ENCODE measurements at regions not wholly inside any gene's neighbourhood (a gene's known extent, or its start where the extent isn't known, plus 50 kb on each side); places are given as distances from the start of the nearest gene placed in this dataset.

DNA sequence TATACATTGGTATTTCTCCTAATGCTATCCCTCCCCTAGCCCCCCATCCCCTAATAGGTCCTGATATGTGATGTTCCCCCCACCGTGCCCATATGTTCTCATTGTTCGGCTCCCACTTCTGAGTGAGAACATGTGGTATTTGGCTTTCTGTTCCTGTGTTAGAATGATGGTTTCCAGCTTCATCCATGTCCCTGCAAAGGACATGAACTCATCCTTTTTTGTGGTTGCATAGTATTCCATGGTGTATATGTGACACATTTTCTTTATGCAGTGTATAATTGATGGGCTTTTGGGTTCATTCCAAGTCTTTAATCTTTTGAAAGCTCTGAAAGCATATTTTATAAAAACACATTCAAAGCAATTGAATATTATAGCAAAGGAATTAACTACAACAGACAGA is 1169.4 kb upstream of the ZEB2 start:
- ATAC-seq: no peak
- Histone ChIP-seq H3K27ac (no peak overlapping the region), H3K36me3 (no peaks in the 10 kb centered on the region), H3K4me3 (no peak overlapping the region), H3K27me3 (no peaks in the 10 kb centered on the region), H3K9me3 (no peaks in the 10 kb centered on the region), H3K4me1 (no peaks in the 10 kb centered on the region)
- TF ChIP-seq EP300 (IDR thresholded peaks at IDR 0.05) (no peak), POLR2AphosphoS5 (IDR thresholded peaks at IDR 0.05) (no peak)
- TF ChIP-seq, protein P1, sequence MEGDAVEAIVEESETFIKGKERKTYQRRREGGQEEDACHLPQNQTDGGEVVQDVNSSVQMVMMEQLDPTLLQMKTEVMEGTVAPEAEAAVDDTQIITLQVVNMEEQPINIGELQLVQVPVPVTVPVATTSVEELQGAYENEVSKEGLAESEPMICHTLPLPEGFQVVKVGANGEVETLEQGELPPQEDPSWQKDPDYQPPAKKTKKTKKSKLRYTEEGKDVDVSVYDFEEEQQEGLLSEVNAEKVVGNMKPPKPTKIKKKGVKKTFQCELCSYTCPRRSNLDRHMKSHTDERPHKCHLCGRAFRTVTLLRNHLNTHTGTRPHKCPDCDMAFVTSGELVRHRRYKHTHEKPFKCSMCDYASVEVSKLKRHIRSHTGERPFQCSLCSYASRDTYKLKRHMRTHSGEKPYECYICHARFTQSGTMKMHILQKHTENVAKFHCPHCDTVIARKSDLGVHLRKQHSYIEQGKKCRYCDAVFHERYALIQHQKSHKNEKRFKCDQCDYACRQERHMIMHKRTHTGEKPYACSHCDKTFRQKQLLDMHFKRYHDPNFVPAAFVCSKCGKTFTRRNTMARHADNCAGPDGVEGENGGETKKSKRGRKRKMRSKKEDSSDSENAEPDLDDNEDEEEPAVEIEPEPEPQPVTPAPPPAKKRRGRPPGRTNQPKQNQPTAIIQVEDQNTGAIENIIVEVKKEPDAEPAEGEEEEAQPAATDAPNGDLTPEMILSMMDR (IDR thresholded peaks at IDR 0.05): no peak
- 100% methylated on average over 1 of the region's 2 CpGs; no CpG with 5 or more reads in 1 of the 2 donors for WGBS, 2 donors (ENCODE audit: low coverage in 1 of 2)

DNA sequence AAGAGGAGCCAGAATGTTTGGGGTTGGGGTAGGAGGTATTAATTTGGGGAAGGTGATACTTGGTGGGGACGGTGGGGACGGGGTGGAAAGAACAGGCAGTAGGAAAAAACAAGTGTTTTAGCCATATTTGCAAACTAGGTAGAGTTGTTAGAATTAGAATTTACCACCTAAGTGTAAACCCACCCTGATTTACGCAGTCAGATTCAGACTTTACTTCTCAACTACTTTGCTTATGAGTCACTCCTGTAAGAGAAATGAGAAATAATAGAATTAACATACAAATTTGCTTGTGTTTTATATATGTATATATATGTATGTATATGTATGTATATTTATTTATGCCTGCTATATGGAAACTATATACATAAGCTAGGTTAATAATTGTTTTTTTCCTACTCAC is 1168.2 kb upstream of the ZEB2 start:
- TF ChIP-seq EP300 (IDR thresholded peaks at IDR 0.05) (no peak), POLR2AphosphoS5 (IDR thresholded peaks at IDR 0.05) (no peak), POLR2A (IDR thresholded peaks at IDR 0.05) (no peak)
- TF ChIP-seq, protein P1 (IDR thresholded peaks at IDR 0.05): no peak
- Histone ChIP-seq H3K4me1 (no peaks in the 10 kb centered on the region), H3K27me3 (no peaks in the 10 kb centered on the region), H3K4me3 (no peak overlapping the region), H3K27ac (no peak overlapping the region), H3K36me3 (no peaks in the 10 kb centered on the region), H3K9me3 (no peaks in the 10 kb centered on the region)
- ATAC-seq: no peak
- WGBS, 2 donors (ENCODE audit: low coverage in 1 of 2): 75 to 87% methylated on average over 3 of the region's 3 CpGs

DNA sequence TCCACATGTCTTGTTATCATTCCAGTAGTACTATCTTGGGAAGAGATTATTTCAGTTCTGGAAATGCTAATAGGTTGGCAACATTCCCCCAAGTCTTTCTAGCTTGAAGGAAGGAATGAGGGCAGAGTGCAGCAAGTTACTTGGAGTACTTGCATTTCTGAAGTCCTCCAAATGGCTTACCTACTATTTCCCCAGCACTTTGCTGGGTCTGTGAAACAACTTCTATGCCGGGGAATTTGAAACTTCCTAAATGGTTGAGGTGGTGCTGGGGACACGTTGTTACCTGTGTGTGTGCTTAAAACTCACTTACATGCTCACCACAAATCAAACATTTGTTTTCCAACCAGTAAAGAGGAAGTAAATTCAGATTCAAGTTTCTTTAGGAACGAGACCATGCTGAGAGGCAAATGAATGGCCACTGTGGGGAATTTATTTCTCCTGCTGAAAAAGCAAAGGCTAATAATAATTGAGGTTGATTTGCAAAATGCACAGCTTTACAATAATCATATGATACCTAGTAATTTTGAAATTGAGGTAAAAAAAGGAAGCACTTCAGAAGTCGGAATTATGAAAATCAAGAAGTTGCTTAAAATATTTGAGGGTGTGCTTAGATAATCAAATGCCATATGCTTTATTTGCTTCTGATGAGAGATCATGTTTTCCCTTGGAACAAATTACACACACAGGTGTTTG is 1167.7 kb upstream of the ZEB2 start:
- TF ChIP-seq POLR2A (IDR thresholded peaks at IDR 0.05) (no peak), POLR2AphosphoS5 (IDR thresholded peaks at IDR 0.05) (no peak), EP300 (IDR thresholded peaks at IDR 0.05) (no peak)
- TF ChIP-seq, protein P1 (IDR thresholded peaks at IDR 0.05): no peak
- Histone ChIP-seq H3K27me3 (no peaks in the 10 kb centered on the region), H3K4me1 (no peaks in the 10 kb centered on the region), H3K9me3 (no peaks in the 10 kb centered on the region), H3K4me3 (no peak overlapping the region), H3K27ac (no peak overlapping the region), H3K36me3 (no peaks in the 10 kb centered on the region)
- 51 to 72% methylated on average over 3 to 4 of the region's 4 CpGs for WGBS, 2 donors (ENCODE audit: low coverage in 1 of 2)
- no peak for ATAC-seq

DNA sequence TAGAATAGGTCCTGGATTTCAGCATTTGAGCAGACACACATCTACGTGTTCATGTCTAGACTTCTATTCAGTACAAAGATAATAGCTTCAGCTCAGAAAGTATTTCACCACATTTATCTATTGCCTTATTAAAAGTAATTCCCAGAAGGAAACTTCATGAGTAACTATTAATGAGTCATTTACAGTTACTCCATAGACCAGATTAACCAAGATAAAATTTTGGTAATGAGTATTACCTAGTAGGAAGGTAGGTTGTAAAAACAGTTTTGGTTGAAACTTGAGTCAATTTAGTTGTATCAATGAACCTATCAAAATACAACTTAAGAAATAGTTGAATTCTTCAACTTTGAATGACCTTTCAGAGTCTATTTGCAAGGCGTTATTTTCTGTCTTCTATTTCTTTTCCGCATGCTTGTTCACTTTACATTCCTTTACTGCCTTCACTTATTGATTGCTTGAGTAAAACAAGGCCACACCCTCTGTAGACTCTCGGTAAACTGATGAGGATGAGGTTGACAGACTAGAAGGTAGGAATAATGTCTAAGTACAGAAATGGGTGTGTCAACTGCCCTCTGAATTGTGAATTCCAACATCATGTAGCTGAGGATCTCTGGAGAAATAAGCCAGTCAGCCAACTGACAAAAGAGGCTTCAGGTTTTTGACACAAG is 1165.6 kb upstream of the ZEB2 start:
- no peak overlapping the region for H3K4me3 ChIP-seq
- H3K36me3 ChIP-seq: no peaks in the 10 kb centered on the region
- ATAC-seq: no peak
- TF ChIP-seq, protein P1 (IDR thresholded peaks at IDR 0.05): no peak
- no peak for TF ChIP-seq POLR2A (IDR thresholded peaks at IDR 0.05)
- no peak for TF ChIP-seq EP300 (IDR thresholded peaks at IDR 0.05)
- no peak for TF ChIP-seq POLR2AphosphoS5 (IDR thresholded peaks at IDR 0.05)
- whole genome bisulfite sequencing, 2 donors (ENCODE audit: low coverage in 1 of 2): 90 to 97% methylated on average over 4 of the region's 4 CpGs
- no peaks in the 10 kb centered on the region for H3K9me3 ChIP-seq
- H3K27ac ChIP-seq: no peak overlapping the region
- no peaks in the 10 kb centered on the region for H3K4me1 ChIP-seq
- no peaks in the 10 kb centered on the region for H3K27me3 ChIP-seq

GRCh38 chr2:145682546-145683157 is 1162.7 kb upstream of the ZEB2 start:
- Histone ChIP-seq H3K27ac (no peak overlapping the region), H3K4me1 (no peaks in the 10 kb centered on the region), H3K27me3 (no peaks in the 10 kb centered on the region), H3K4me3 (no peak overlapping the region), H3K9me3 (no peaks in the 10 kb centered on the region), H3K36me3 (no peaks in the 10 kb centered on the region)
- ATAC-seq: no peak
- TF ChIP-seq EP300 (IDR thresholded peaks at IDR 0.05): no peak
- TF ChIP-seq POLR2A (IDR thresholded peaks at IDR 0.05): no peak
- TF ChIP-seq, protein P1 (IDR thresholded peaks at IDR 0.05): no peak
- TF ChIP-seq POLR2AphosphoS5 (IDR thresholded peaks at IDR 0.05): no peak
